ENCODE measurements at regions not wholly inside any gene's neighbourhood (a gene's known extent, or its start where the extent isn't known, plus 50 kb on each side); places are given as distances from the start of the nearest gene placed in this dataset.

GRCh38 chr1:9182784-9183257, 51.8 kb upstream of the H6PD start:
- Histone ChIP-seq H3K14ac (replicated peaks; ENCODE audit: low read depth, low read length) (peak overlapping the region; percentile 99), H3K4ac (ENCODE audit: low read depth, low read length) (peak overlapping the region; percentile 86), H2BK5ac (ENCODE audit: low read depth, low read length, poor library complexity, severe bottlenecking) (peak overlapping the region; percentile 87), H3K27ac (ENCODE audit: insufficient read depth, low read length) (peak overlapping the region; percentile 94), H4K8ac (ENCODE audit: low read depth in 2 of 2, low read length in 2 of 2) (peak overlapping the region; percentile 98), H3K36me3 (ENCODE audit: control insufficient read depth, insufficient read depth, low read length) (peaks cover 26% of the 10 kb centered on the region), H2AK5ac (ENCODE audit: low read depth, low read length) (peak overlapping the region; percentile 74; the same call in 1 of the 2 replicates), H4K5ac (ENCODE audit: low read depth, low read length) (peak overlapping the region; percentile 98), H2BK120ac (ENCODE audit: low read depth, low read length) (peak overlapping the region; percentile 96), H4K20me1 (ENCODE audit: insufficient read depth, low read length) (peaks cover 31% of the 10 kb centered on the region), H2AK9ac (replicated peaks; ENCODE audit: low read depth, low read length, poor library complexity) (peak overlapping the region; percentile 92), H3K23ac (ENCODE audit: low read depth, low read length) (peak overlapping the region; percentile 97), H2BK20ac (ENCODE audit: low read depth, low read length) (peak overlapping the region; percentile 55; the same call in 1 of the 2 replicates), H3K18ac (ENCODE audit: low read depth, low read length) (peak overlapping the region; percentile 85), H2BK15ac (ENCODE audit: low read depth, low read length) (peak overlapping the region; percentile 23; the same call in 1 of the 3 replicates), H4K91ac (ENCODE audit: insufficient read depth, low read depth, low read length) (peak overlapping the region; percentile 95), H3K9ac (ENCODE audit: low read depth, low read length) (peak overlapping the region; percentile 95), H3K9me1 (ENCODE audit: insufficient read depth, low read length) (peaks cover 30% of the 10 kb centered on the region), H3K4me2 (ENCODE audit: low read depth, low read length) (peak overlapping the region; percentile 99), H3K27me3 (ENCODE audit: control insufficient read depth, insufficient read depth, low read length) (no peaks in the 10 kb centered on the region), H3K56ac (ENCODE audit: extremely low read depth, insufficient read depth, low read length) (peak overlapping the region; percentile 87; the same call in 1 of the 2 replicates), H2AFZ (replicated peaks; ENCODE audit: low read length, poor library complexity) (peak overlapping the region; percentile 93), H3K4me1 (ENCODE audit: control insufficient read depth, insufficient read depth, low read length) (peaks cover 23% of the 10 kb centered on the region), H3K9me3 (ENCODE audit: control insufficient read depth, insufficient read depth, low read length) (no peaks in the 10 kb centered on the region), H3K4me3 (ENCODE audit: insufficient read depth, low read depth, low read length) (peak overlapping the region; percentile 87), H3K79me1 (ENCODE audit: low read depth in 1 of 2, low read length in 2 of 2) (peaks cover 27 to 79% of the 10 kb centered on the region in 2 experiments)
- ATAC-seq (ENCODE audit: low read depth) = peak; percentile 32
- CTCF ChIA-PET = no interaction called here
- BruUV-seq (replicated peaks) = no TSS peak
- WGBS, 2 experiments (ENCODE audit: extremely low coverage in 2 of 2, insufficient read length in 1 of 2) = 1% methylated on average over 14 of the region's 47 CpGs; no CpG with 5 or more reads in 1 of the 2 experiments
- TF ChIP-seq MXI1 (IDR thresholded peaks at IDR 0.05; ENCODE audit: borderline replicate concordance, low read depth, low read length) = 0 out of 2 replicates have a peak, but pooled peaks have one; percentile 19
- TF ChIP-seq POLR2A (IDR thresholded peaks at IDR 0.05; ENCODE audit: low read depth, low read length) = 0 out of 2 replicates have a peak, but pooled peaks have one; percentile 1
- no peak for TF ChIP-seq SMC3 (IDR thresholded peaks at IDR 0.05; ENCODE audit: low read depth, low read length)
- DNase-seq = no peak
- in situ Hi-C loops (cut with MboI; ENCODE audit: low sequenced_read_pairs) = no loop called here
- dilution Hi-C loops (cut with HindIII; ENCODE audit: low sequenced_read_pairs, unreplicated experiment) = no loop called here
- POLR2A ChIA-PET (ENCODE audit: unreplicated experiment) = no interaction called here
- intact Hi-C loops (cut with micrococcal nuclease) = no loop called here
